ENCODE measurements at regions not wholly inside any gene's neighbourhood (a gene's known extent, or its start where the extent isn't known, plus 50 kb on each side); places are given as distances from the start of the nearest gene placed in this dataset.
A peak's percentile ranks its signal among the peaks of the same experiment; 100 is the strongest.

GRCh38 chr13:80033286-80033685 is 307.6 kb downstream of the SPRY2 start:
- no peak for DNase-seq (ENCODE audit: low read depth)

GRCh38 chr13:80030491-80030890 is 310.4 kb downstream of the SPRY2 start:
- peak; percentile 73 for DNase-seq (ENCODE audit: low read depth)

GRCh38 chr13:80029170-80029569 is 311.8 kb downstream of the SPRY2 start:
- DNase-seq (ENCODE audit: low read depth), result no peak

GRCh38 chr13:80022146-80022545 is 318.8 kb downstream of the SPRY2 start:
- no peak for DNase-seq (ENCODE audit: low read depth)

GRCh38 chr13:80012251-80012650 is 328.7 kb downstream of the SPRY2 start:
- peak; percentile 42 for DNase-seq (ENCODE audit: low read depth)

GRCh38 chr13:80011448-80012212 is 329.3 kb downstream of the SPRY2 start:
- no peak for DNase-seq (ENCODE audit: low read depth)

GRCh38 chr13:80010846-80011245 is 330.1 kb downstream of the SPRY2 start:
- DNase-seq (ENCODE audit: low read depth), result no peak

GRCh38 chr13:80010286-80010831 is 330.6 kb downstream of the SPRY2 start:
- no peak for DNase-seq (ENCODE audit: low read depth)

- no peak for DNase-seq (ENCODE audit: low read depth)
These were observed 331.2 kb downstream of the SPRY2 start for GRCh38 chr13:80009760-80010159.

GRCh38 chr13:80006940-80007339 is 334.0 kb downstream of the SPRY2 start:
- no peak for DNase-seq (ENCODE audit: low read depth)

GRCh38 chr13:80001510-80001842 is 339.4 kb downstream of the SPRY2 start:
- no peak for DNase-seq (ENCODE audit: low read depth)

GRCh38 chr13:80000684-80001509 is 340.0 kb downstream of the SPRY2 start:
- no peak for DNase-seq (ENCODE audit: low read depth)

GRCh38 chr13:79999601-80000000 is 341.3 kb downstream of the SPRY2 start:
- DNase-seq (ENCODE audit: low read depth), result no peak

- no peak for DNase-seq (ENCODE audit: low read depth)
These were observed 342.5 kb downstream of the SPRY2 start for GRCh38 chr13:79998381-79998880.

- DNase-seq (ENCODE audit: low read depth), result no peak
These were observed 343.7 kb downstream of the SPRY2 start for GRCh38 chr13:79997244-79997643.

GRCh38 chr13:79995334-79995733 is 345.6 kb downstream of the SPRY2 start:
- peak; percentile 91 for DNase-seq (ENCODE audit: low read depth)

GRCh38 chr13:79992111-79992510 is 348.8 kb downstream of the SPRY2 start:
- DNase-seq (ENCODE audit: low read depth), result no peak

GRCh38 chr13:79990048-79990447 is 350.9 kb downstream of the SPRY2 start:
- peak; percentile 43 for DNase-seq (ENCODE audit: low read depth)

- peak; percentile 83 for DNase-seq (ENCODE audit: low read depth)
These were observed 351.7 kb downstream of the SPRY2 start for GRCh38 chr13:79989217-79989661.

- DNase-seq (ENCODE audit: low read depth), result peak; percentile 82
These were observed 352.4 kb downstream of the SPRY2 start for GRCh38 chr13:79988573-79988972.

GRCh38 chr13:79987761-79988160 is 353.2 kb downstream of the SPRY2 start:
- peak; percentile 36 for DNase-seq (ENCODE audit: low read depth)

GRCh38 chr13:79987323-79987722 is 353.6 kb downstream of the SPRY2 start:
- peak; percentile 88 for DNase-seq (ENCODE audit: low read depth)

- DNase-seq (ENCODE audit: low read depth), result peak; percentile 35
These were observed 354.0 kb downstream of the SPRY2 start for GRCh38 chr13:79986890-79987289.

All from ELR (cell line).